Heart left ventricle (tissue), 13 donors: ENCODE measurements at regions not wholly inside any gene's neighbourhood (a gene's known extent, or its start where the extent isn't known, plus 50 kb on each side); places are given as distances from the start of the nearest gene placed in this dataset.
"Not testable (repeated sequence)": the region's sequence is repeated elsewhere in the genome, so short reads cannot be mapped to it uniquely, and the experiment has no call there.

Experiments
- CTCF ChIP-seq, 12 donors: fragments of 200-600 bp; sonication (generic) in 4 of 12; IDR thresholded peaks; one replicate each; pipeline versions ENCODE4 v1.5.0 to v1.8.0; 2018 to 2022; ENCODE audit warnings: antibody characterized with exemption in 12 of 12, mild to moderate bottlenecking in 5 of 12
- POLR2A ChIP-seq, 2 donors: fragments of 450-650 bp; IDR thresholded peaks; one replicate each; pipeline ENCODE4 v1.6.1; 2017; ENCODE audit warnings: antibody characterized with exemption in 2 of 2, mild to moderate bottlenecking in 2 of 2, moderate library complexity in 2 of 2
- donor health status: ischemic (EF 13 %, LVEDD 7.1; RV severe dilation, severe dysfunction).
- donor health status: DM: no; HTN: yes; CAD: no.
- donor health status: DM: no; HTN: no; CAD: no.
- donor health status: ischemic (EF 25% LVEDD 6.9; RV normal size, moderate dysfunction).
- donor health status: ischemic (EF 25% LVEDD 5.7; RV mildly dilated, moderate dysfunction).
- donor health status: ischemic (EF 35%, LVEDD 5.7; RV mildly dilated, moderate dysfunction).
- donor health status: nonischemic (EF 11% LVEDD 7.7; RV severe dilation, severe dysfunction).
- donor health status: DM: yes; HTN: yes; CAD: no.
- donor health status: PGD.
- donor health status: ischemic (EF 29% LVEDD 5.4; RV normal size, mild dysfunction).
- donor health status: nonischemic (EF 23%, LVEDD 6.1; RV moderate dilation, normal function).

GRCh38 chr4:126201251-126202138 is 886.7 kb downstream of the FAT4 start:
- TF ChIP-seq CTCF, POLR2A (IDR thresholded peaks at IDR 0.05): not testable (repeated sequence)
